ENCODE measurements at regions not wholly inside any gene's neighbourhood (a gene's known extent, or its start where the extent isn't known, plus 50 kb on each side); places are given as distances from the start of the nearest gene placed in this dataset.

GRCh38 chr1:185593271-185593670, 140.9 kb upstream of the HMCN1 start (continued):
- no peak for TF ChIP-seq EHMT2 (IDR thresholded peaks at IDR 0.05; ENCODE audit: low read depth)
- TF ChIP-seq RFX5 (IDR thresholded peaks at IDR 0.05) = no peak
- TF ChIP-seq, protein P1, sequence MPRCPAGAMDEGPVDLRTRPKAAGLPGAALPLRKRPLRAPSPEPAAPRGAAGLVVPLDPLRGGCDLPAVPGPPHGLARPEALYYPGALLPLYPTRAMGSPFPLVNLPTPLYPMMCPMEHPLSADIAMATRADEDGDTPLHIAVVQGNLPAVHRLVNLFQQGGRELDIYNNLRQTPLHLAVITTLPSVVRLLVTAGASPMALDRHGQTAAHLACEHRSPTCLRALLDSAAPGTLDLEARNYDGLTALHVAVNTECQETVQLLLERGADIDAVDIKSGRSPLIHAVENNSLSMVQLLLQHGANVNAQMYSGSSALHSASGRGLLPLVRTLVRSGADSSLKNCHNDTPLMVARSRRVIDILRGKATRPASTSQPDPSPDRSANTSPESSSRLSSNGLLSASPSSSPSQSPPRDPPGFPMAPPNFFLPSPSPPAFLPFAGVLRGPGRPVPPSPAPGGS (IDR thresholded peaks at IDR 0.05) = no peak
- no peak for TF ChIP-seq MAZ (IDR thresholded peaks at IDR 0.05; ENCODE audit: borderline replicate concordance, low read depth, low read length)
- no peak for TF ChIP-seq ZSCAN20 (CRISPR knock-in tag; IDR thresholded peaks at IDR 0.05)
- no peak for TF ChIP-seq MYC (IDR thresholded peaks at IDR 0.05; ENCODE audit: borderline replicate concordance, low read length)
- no peak for TF ChIP-seq FOSB (CRISPR knock-in tag; IDR thresholded peaks at IDR 0.05)
- TF ChIP-seq TP53 (CRISPR knock-in tag; IDR thresholded peaks at IDR 0.05) = no peak
- TF ChIP-seq TFCP2L1 (CRISPR knock-in tag; IDR thresholded peaks at IDR 0.05) = no peak
- no peak for TF ChIP-seq BHLHE40 (IDR thresholded peaks at IDR 0.05; ENCODE audit: low read depth, low read length)

DNA sequence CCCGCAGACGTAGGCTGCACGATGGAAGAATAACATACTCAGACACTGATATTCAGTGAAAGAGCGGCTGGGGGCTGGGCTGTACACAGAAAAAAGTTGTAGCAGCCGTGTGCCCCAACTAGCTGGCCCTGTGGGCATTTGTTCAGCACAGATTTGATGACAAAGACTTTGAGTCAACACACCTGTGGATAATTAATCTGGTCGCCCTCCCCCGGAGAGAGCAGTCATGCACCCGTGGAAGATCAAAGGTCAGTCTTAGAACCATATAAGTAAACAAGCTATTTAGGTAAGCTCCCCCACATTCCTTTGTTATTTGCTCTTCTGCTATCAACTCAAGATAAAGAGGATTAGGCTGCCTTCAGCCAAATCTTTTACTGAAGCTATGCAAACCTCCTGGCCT, 148.4 kb upstream of the HMCN1 start:
- peak; percentile 44 to 93 for DNase-seq (ENCODE audit: low read depth in 1 of 2, low spot score in 1 of 2)

More for the DNA sequence above, 148.4 kb upstream of the HMCN1 start:
- Histone ChIP-seq H3K4me1 (peaks cover 23% of the 10 kb centered on the region), H3K9me3 (peaks cover 54% of the 10 kb centered on the region), H3K27ac (peak overlapping the region; percentile 70 to 87), H3K4me2 (peak overlapping the region; percentile 71), H3K4me3 (no peak overlapping the region)
- WGBS (ENCODE audit: missing lambda C conversion rate) = 1% methylated on average over 8 of the region's 8 CpGs
- ChIA-PET POLR2A (interaction anchor here (1.0 to 1.7 kb wide), 2 partner anchors 61 to 269 kb away, joined by 5 to 6 read pairs; partner anchors contain the start of gene IVNS1ABP), CTCF (interaction anchor here (0.9 to 1.6 kb wide), 6 partner anchors 8 to 269 kb away, joined by 3 to 6 read pairs (median 3); partner anchors contain the start of gene IVNS1ABP)
- ATAC-seq = peak; percentile 96 to 99
- TF ChIP-seq HOXA7 (CRISPR knock-in tag; IDR thresholded peaks at IDR 0.05) (no peak), RAD21 (conservative IDR thresholded peaks at IDR 0.05 in 1 of 2, IDR thresholded peaks at IDR 0.05 in 1 of 2) (peak; percentile 44 to 81), JUNB (IDR thresholded peaks at IDR 0.05) (peak; percentile 94), SMC3 (IDR thresholded peaks at IDR 0.05) (peak; percentile 73), EP300 (IDR thresholded peaks at IDR 0.05) (peak; percentile 94 to 96), ZFP36 (IDR thresholded peaks at IDR 0.05; ENCODE audit: borderline replicate concordance, partially characterized antibody) (peak; percentile 45), E2F6 (IDR thresholded peaks at IDR 0.05; ENCODE audit: borderline replicate concordance, low read depth) (no peak), SREBF2 (IDR thresholded peaks at IDR 0.05) (no peak), CEBPB (IDR thresholded peaks at IDR 0.05) (peak; percentile 42 to 75; a peak in 3 of 4 replicates), HOXB5 (CRISPR knock-in tag; IDR thresholded peaks at IDR 0.05) (peak; percentile 71; the same call in 1 of the 2 replicates), REST (IDR thresholded peaks at IDR 0.05) (no peak), FOSL2 (IDR thresholded peaks at IDR 0.05) (peak; percentile 89), FOSL2 (CRISPR knock-in tag; IDR thresholded peaks at IDR 0.05) (peak; percentile 90), TP53 (CRISPR knock-in tag; IDR thresholded peaks at IDR 0.05) (no peak), GATA3 (IDR thresholded peaks at IDR 0.05; ENCODE audit: borderline replicate concordance) (peak; percentile 98), MAX (IDR thresholded peaks at IDR 0.05) (peak; percentile 79), JUN (IDR thresholded peaks at IDR 0.05) (peak; percentile 96 to 99; a peak in 4 of 5 replicates), RFX5 (IDR thresholded peaks at IDR 0.05) (no peak), PBX3 (IDR thresholded peaks at IDR 0.05) (peak; percentile 76)
- TF ChIP-seq, protein P1 (IDR thresholded peaks at IDR 0.05) = peak; percentile 97
- TF ChIP-seq, protein P2, sequence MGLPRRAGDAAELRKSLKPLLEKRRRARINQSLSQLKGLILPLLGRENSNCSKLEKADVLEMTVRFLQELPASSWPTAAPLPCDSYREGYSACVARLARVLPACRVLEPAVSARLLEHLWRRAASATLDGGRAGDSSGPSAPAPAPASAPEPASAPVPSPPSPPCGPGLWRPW (IDR thresholded peaks at IDR 0.05) = peak; percentile 51; the same call in 1 of the 2 replicates
- no peak for FAIRE-seq
